HEK293 (cell line): ENCODE measurements at regions not wholly inside any gene's neighbourhood (a gene's known extent, or its start where the extent isn't known, plus 50 kb on each side); places are given as distances from the start of the nearest gene placed in this dataset.

Experiments
- CTCF ChIA-PET: fragments of 350-600 bp; formaldehyde crosslinking; extraction: SDS; loops from one replicate; lab custom pipeline; 2021; ENCODE audit warnings: antibody characterized with exemption; lab: Yijun Ruan, JAX
- POLR2A ChIA-PET: fragments of 300-600 bp; formaldehyde crosslinking; extraction: SDS; loops from one replicate; lab custom pipeline; 2020; ENCODE audit warnings: antibody characterized with exemption, inconsistent platforms; lab: Yijun Ruan, JAX
- H3K27ac ChIP-seq: fragments of 200-500 bp; sonication (Bioruptor generic); 2 replicates; pipeline ENCODE4 v1.5.1; 2014; ENCODE audit warnings: low read depth, low read length, control low read depth, inconsistent platforms; ENCODE audit errors: extremely low read depth
- H3K36me3 ChIP-seq, 2 experiments: fragments of 200-500 bp in 1 of 2; sonication (Bioruptor generic) in 1 of 2; 1 replicate in 1 of 2; 2 replicates in 1 of 2; pipeline ENCODE4 v1.5.1; 2014 to 2017; ENCODE audit warnings: inconsistent platforms in 2 of 2, low read length in 2 of 2; ENCODE audit not compliant: control insufficient read depth in 2 of 2, insufficient read depth in 1 of 2
- H3K4me1 ChIP-seq: fragments of 200-500 bp; sonication (Bioruptor generic); 2 replicates; pipeline ENCODE4 v1.5.1; 2014; ENCODE audit warnings: mild to moderate bottlenecking, low read length, inconsistent platforms; ENCODE audit not compliant: control insufficient read depth, insufficient read depth
- H3K4me3 ChIP-seq: 2 replicates; pipeline ENCODE4 v1.5.1; 2011; ENCODE audit warnings: low read depth, mild to moderate bottlenecking, control low read depth, low read length, moderate library complexity
- H3K9me3 ChIP-seq: fragments of 200-500 bp; sonication (Bioruptor generic); 2 replicates; pipeline ENCODE4 v1.5.1; 2014; ENCODE audit warnings: low read depth, low read length, inconsistent platforms; ENCODE audit not compliant: control insufficient read depth, insufficient read depth
- KLF9 ChIP-seq: fragments of 450-650 bp; formaldehyde crosslinking; IDR thresholded peaks from 2 replicates; pipeline ENCODE4 v1.5.1; 2016; ENCODE audit warnings: missing biosample characterization, missing genetic modification characterization, low read depth
- SALL2 ChIP-seq: fragments of 450-650 bp; formaldehyde crosslinking; IDR thresholded peaks from 2 replicates; pipeline ENCODE4 v1.5.0; 2017; ENCODE audit warnings: missing biosample characterization, mild to moderate bottlenecking, missing genetic modification characterization, borderline replicate concordance
- YY2 ChIP-seq: fragments of 450-650 bp; formaldehyde crosslinking; IDR thresholded peaks from 2 replicates; pipeline ENCODE4 v1.5.1; 2016; ENCODE audit warnings: missing biosample characterization, missing genetic modification characterization
- ZBTB7A ChIP-seq: fragments of 450-650 bp; formaldehyde crosslinking; IDR thresholded peaks from 2 replicates; pipeline ENCODE4 v1.5.1; 2016; ENCODE audit warnings: low read depth, missing biosample characterization, missing genetic modification characterization
- ZFP41 ChIP-seq: fragments of 450-650 bp; formaldehyde crosslinking; IDR thresholded peaks from 2 replicates; pipeline ENCODE4 v1.5.1; 2016; ENCODE audit warnings: missing biosample characterization, missing genetic modification characterization, borderline replicate concordance
- ZNF114 ChIP-seq: fragments of 450-650 bp; formaldehyde crosslinking; IDR thresholded peaks from 2 replicates; pipeline ENCODE4 v1.5.0; 2017; ENCODE audit warnings: missing biosample characterization, missing genetic modification characterization
- ZNF132 ChIP-seq: fragments of 450-650 bp; formaldehyde crosslinking; IDR thresholded peaks from 2 replicates; pipeline ENCODE4 v1.5.1; 2017; ENCODE audit warnings: missing biosample characterization, missing genetic modification characterization, borderline replicate concordance
- ZNF138 ChIP-seq: fragments of 450-650 bp; formaldehyde crosslinking; IDR thresholded peaks from 2 replicates; pipeline ENCODE4 v1.5.1; 2016; ENCODE audit warnings: missing biosample characterization, missing genetic modification characterization, borderline replicate concordance
- ZNF155 ChIP-seq: fragments of 450-650 bp; formaldehyde crosslinking; IDR thresholded peaks from 2 replicates; pipeline ENCODE4 v1.5.1; 2016; ENCODE audit warnings: missing biosample characterization, missing genetic modification characterization
- ZNF184 ChIP-seq: fragments of 450-650 bp; IDR thresholded peaks from 2 replicates; pipeline ENCODE4 v1.5.1; 2018; ENCODE audit warnings: missing biosample characterization, mild to moderate bottlenecking, missing genetic modification characterization
- ZNF211 ChIP-seq: fragments of 450-650 bp; formaldehyde crosslinking; IDR thresholded peaks from 2 replicates; pipeline ENCODE4 v1.5.1; 2016; ENCODE audit warnings: low read depth, missing biosample characterization, missing genetic modification characterization
- ZNF24 ChIP-seq: fragments of 450-650 bp; formaldehyde crosslinking; IDR thresholded peaks from 2 replicates; pipeline ENCODE4 v1.5.1; 2016; ENCODE audit warnings: missing biosample characterization, missing genetic modification characterization
- ZNF350 ChIP-seq: fragments of 450-650 bp; formaldehyde crosslinking; IDR thresholded peaks from 2 replicates; pipeline ENCODE4 v1.5.0; 2017; ENCODE audit warnings: missing biosample characterization, mild to moderate bottlenecking, missing genetic modification characterization
- ZNF391 ChIP-seq: fragments of 450-650 bp; formaldehyde crosslinking; IDR thresholded peaks from 2 replicates; pipeline ENCODE4 v1.5.1; 2016; ENCODE audit warnings: low read depth, missing biosample characterization, missing genetic modification characterization, borderline replicate concordance
- ZNF394 ChIP-seq: fragments of 450-650 bp; formaldehyde crosslinking; IDR thresholded peaks from 2 replicates; pipeline ENCODE4 v1.5.1; 2016; ENCODE audit warnings: missing biosample characterization, missing genetic modification characterization, mild to moderate bottlenecking, moderate library complexity, borderline replicate concordance
- ZNF473 ChIP-seq: fragments of 450-650 bp; formaldehyde crosslinking; IDR thresholded peaks from 2 replicates; pipeline ENCODE4 v1.5.1; 2017; ENCODE audit warnings: missing biosample characterization, missing genetic modification characterization
- ZNF529 ChIP-seq: fragments of 450-650 bp; formaldehyde crosslinking; IDR thresholded peaks from 2 replicates; pipeline ENCODE4 v1.5.1; 2017; ENCODE audit warnings: missing genetic modification characterization, missing biosample characterization; ENCODE audit not compliant: insufficient replicate concordance
- ZNF548 ChIP-seq: fragments of 450-650 bp; formaldehyde crosslinking; IDR thresholded peaks from 2 replicates; pipeline ENCODE4 v1.5.1; 2016; ENCODE audit warnings: missing biosample characterization, missing genetic modification characterization
- ZNF561 ChIP-seq: fragments of 450-650 bp; IDR thresholded peaks from 2 replicates; pipeline ENCODE4 v1.5.1; 2018; ENCODE audit warnings: missing biosample characterization, missing genetic modification characterization, borderline replicate concordance
- ZNF629 ChIP-seq: fragments of 450-650 bp; formaldehyde crosslinking; IDR thresholded peaks from 2 replicates; pipeline ENCODE4 v1.5.1; 2017; ENCODE audit warnings: missing biosample characterization, missing genetic modification characterization
- ZNF76 ChIP-seq: fragments of 450-650 bp; formaldehyde crosslinking; IDR thresholded peaks from 2 replicates; pipeline ENCODE4; 2016; ENCODE audit warnings: low read depth, missing biosample characterization, missing genetic modification characterization, borderline replicate concordance
- TF ChIP-seq, protein P1 (sequence below): fragments of 450-650 bp; formaldehyde crosslinking; IDR thresholded peaks from 2 replicates; pipeline ENCODE4 v1.5.1; 2016; ENCODE audit warnings: missing biosample characterization, missing genetic modification characterization
- TF ChIP-seq, protein P2 (sequence below): fragments of 450-650 bp; formaldehyde crosslinking; IDR thresholded peaks from 2 replicates; pipeline ENCODE4 v1.5.1; 2016; ENCODE audit warnings: missing biosample characterization, missing genetic modification characterization
- TF ChIP-seq, protein P3 (sequence below): fragments of 450-650 bp; formaldehyde crosslinking; IDR thresholded peaks from 2 replicates; pipeline ENCODE4 v1.5.1; 2016; ENCODE audit warnings: missing biosample characterization, missing genetic modification characterization

DNA sequence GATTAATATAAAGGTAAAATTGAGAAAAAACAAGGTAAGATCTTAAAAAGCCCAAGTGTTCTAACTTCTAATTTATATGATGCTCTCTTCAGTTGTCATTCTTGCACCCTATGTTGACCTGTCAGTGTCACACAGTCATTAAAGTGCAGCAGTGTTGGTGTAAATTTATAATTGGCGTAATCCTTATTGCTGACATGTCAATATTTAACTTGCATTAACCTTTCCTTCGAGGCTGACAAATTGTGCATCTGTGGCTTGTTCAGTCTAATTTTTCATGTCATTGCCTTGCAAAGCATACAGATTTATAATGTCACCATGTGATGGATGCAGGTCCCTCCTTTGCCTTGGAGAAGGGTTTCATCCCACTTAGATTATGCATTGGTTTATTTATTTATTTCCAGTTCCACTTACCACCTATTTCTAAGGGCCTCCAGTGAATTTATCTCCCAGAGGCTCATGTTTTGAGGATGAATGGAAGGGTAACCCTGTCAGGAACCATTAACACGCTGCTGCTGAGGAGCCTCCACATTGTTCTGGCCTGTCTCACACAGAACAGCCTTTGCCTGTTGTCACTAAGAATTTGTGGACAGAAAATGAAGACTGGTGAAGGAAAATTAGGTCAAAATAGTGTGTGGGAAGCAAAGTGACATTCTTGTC is 1098.5 kb upstream of the LCORL start:
- CTCF ChIA-PET, result no interaction called here
- H3K4me1 ChIP-seq, result no peaks in the 10 kb centered on the region
- H3K4me3 ChIP-seq, result no peak overlapping the region
- POLR2A ChIA-PET, result no interaction called here
- H3K36me3 ChIP-seq, result no peaks in the 10 kb centered on the region
- H3K9me3 ChIP-seq, result no peaks in the 10 kb centered on the region
- TF ChIP-seq ZNF184 (tag by site-specific recombination) (no peak), ZNF394 (no peak), ZNF391 (tag by site-specific recombination) (no peak)
- H3K27ac ChIP-seq, result no peak overlapping the region

DNA sequence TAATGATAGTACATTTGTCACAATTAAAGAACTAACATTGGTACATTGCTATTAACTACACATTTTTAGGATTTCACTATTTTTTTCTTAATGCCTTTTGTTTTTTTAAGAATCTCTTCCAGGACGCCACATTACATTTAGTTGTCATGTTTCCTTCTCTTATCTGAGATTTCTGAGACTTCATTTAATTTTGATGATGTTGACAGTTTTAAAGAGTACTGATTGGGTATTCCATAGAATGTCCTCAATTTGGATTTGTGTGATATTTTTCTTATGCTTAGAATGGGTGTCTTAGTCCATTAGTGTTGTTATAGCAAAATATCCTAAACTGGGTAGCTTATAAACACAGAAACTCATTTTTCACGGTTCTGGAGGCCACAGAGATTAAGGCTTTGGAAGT is 1095.5 kb upstream of the LCORL start:
- ChIA-PET POLR2A (no interaction called here), CTCF (no interaction called here)
- H3K4me3 ChIP-seq, result no peak overlapping the region
- no peaks in the 10 kb centered on the region for H3K36me3 ChIP-seq
- H3K9me3 ChIP-seq, result no peaks in the 10 kb centered on the region
- no peak overlapping the region for H3K27ac ChIP-seq
- TF ChIP-seq YY2 (tag by site-specific recombination) (no peak), ZNF132 (no peak), ZNF114 (tag by site-specific recombination) (no peak), ZNF76 (tag by site-specific recombination) (no peak), ZNF138 (tag by site-specific recombination) (no peak)
- TF ChIP-seq, protein P1, sequence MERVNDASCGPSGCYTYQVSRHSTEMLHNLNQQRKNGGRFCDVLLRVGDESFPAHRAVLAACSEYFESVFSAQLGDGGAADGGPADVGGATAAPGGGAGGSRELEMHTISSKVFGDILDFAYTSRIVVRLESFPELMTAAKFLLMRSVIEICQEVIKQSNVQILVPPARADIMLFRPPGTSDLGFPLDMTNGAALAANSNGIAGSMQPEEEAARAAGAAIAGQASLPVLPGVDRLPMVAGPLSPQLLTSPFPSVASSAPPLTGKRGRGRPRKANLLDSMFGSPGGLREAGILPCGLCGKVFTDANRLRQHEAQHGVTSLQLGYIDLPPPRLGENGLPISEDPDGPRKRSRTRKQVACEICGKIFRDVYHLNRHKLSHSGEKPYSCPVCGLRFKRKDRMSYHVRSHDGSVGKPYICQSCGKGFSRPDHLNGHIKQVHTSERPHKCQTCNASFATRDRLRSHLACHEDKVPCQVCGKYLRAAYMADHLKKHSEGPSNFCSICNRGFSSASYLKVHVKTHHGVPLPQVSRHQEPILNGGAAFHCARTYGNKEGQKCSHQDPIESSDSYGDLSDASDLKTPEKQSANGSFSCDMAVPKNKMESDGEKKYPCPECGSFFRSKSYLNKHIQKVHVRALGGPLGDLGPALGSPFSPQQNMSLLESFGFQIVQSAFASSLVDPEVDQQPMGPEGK, result no peak
- H3K4me1 ChIP-seq, result no peaks in the 10 kb centered on the region

DNA sequence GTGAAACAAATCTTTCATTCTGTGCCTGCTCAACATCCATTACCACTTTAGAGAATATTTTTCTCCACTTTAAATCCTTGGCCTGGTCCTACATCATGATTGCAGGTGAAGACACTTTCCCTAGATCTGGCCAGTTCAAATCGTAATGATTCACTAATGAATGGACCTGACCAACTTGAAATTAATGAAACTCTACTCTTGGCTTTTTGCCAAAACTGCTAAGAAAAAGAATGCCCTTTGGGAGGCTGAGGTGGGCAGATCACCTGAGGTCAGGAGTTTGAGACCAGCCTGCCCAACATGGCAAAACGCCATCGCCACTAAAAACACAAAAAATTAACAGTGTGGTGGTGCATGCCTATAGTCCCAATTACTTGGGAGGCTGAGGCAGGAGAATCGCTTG is 1082.6 kb upstream of the LCORL start:
- ChIA-PET CTCF (no interaction called here), POLR2A (no interaction called here)
- H3K9me3 ChIP-seq, result no peaks in the 10 kb centered on the region
- H3K27ac ChIP-seq, result no peak overlapping the region
- H3K4me1 ChIP-seq, result no peaks in the 10 kb centered on the region
- TF ChIP-seq, protein P2, sequence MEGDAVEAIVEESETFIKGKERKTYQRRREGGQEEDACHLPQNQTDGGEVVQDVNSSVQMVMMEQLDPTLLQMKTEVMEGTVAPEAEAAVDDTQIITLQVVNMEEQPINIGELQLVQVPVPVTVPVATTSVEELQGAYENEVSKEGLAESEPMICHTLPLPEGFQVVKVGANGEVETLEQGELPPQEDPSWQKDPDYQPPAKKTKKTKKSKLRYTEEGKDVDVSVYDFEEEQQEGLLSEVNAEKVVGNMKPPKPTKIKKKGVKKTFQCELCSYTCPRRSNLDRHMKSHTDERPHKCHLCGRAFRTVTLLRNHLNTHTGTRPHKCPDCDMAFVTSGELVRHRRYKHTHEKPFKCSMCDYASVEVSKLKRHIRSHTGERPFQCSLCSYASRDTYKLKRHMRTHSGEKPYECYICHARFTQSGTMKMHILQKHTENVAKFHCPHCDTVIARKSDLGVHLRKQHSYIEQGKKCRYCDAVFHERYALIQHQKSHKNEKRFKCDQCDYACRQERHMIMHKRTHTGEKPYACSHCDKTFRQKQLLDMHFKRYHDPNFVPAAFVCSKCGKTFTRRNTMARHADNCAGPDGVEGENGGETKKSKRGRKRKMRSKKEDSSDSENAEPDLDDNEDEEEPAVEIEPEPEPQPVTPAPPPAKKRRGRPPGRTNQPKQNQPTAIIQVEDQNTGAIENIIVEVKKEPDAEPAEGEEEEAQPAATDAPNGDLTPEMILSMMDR, result no peak
- TF ChIP-seq ZNF155 (tag by site-specific recombination), result no peak
- TF ChIP-seq ZNF350 (tag by site-specific recombination), result no peak
- no peaks in the 10 kb centered on the region for H3K36me3 ChIP-seq
- H3K4me3 ChIP-seq, result no peak overlapping the region

DNA sequence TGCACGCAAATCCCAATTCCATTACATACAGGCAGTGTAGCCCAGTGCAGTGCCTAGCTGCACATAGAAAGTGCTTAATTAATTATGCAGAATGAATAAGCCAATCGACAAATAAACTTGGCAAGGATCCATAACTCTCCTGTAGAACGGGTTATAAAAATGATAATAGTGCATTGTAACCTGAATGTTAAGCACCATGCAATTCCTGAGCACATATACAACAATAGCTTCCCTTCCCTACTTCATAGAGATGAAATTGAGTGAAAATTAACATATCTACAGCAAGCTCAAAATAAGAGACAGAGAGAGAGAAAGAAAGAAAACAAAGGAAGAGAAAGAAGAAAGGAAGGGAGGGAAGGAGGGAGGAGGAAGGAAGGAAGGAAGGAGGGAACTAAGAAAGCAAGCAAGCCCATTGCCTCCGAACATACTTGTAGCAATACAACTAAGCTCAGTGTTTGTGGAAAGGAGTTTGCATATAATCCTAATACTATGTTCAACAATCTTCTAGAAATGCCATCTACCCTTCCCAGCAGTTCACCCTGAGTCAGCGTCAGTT is 1074.0 kb upstream of the LCORL start:
- Histone ChIP-seq H3K4me3 (no peak overlapping the region), H3K27ac (no peak overlapping the region), H3K9me3 (no peaks in the 10 kb centered on the region), H3K4me1 (no peaks in the 10 kb centered on the region), H3K36me3 (no peaks in the 10 kb centered on the region)
- ChIA-PET POLR2A (no interaction called here), CTCF (no interaction called here)
- TF ChIP-seq ZFP41 (tag by site-specific recombination) (no peak), SALL2 (tag by site-specific recombination) (no peak), ZNF529 (tag by site-specific recombination) (no peak), ZNF629 (tag by site-specific recombination) (no peak), ZBTB7A (tag by site-specific recombination) (no peak), KLF9 (tag by site-specific recombination) (no peak), ZNF473 (no peak), ZNF548 (tag by site-specific recombination) (no peak), ZNF24 (tag by site-specific recombination) (no peak), ZNF391 (tag by site-specific recombination) (no peak), ZNF561 (tag by site-specific recombination) (no peak), ZNF211 (tag by site-specific recombination) (no peak)
- TF ChIP-seq, protein P3, sequence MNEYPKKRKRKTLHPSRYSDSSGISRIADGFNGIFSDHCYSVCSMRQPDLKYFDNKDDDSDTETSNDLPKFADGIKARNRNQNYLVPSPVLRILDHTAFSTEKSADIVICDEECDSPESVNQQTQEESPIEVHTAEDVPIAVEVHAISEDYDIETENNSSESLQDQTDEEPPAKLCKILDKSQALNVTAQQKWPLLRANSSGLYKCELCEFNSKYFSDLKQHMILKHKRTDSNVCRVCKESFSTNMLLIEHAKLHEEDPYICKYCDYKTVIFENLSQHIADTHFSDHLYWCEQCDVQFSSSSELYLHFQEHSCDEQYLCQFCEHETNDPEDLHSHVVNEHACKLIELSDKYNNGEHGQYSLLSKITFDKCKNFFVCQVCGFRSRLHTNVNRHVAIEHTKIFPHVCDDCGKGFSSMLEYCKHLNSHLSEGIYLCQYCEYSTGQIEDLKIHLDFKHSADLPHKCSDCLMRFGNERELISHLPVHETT (tag by site-specific recombination), result no peak
